ENCODE measurements at regions not wholly inside any gene's neighbourhood (a gene's known extent, or its start where the extent isn't known, plus 50 kb on each side); places are given as distances from the start of the nearest gene placed in this dataset.
"Not testable (repeated sequence)": the region's sequence is repeated elsewhere in the genome, so short reads cannot be mapped to it uniquely, and the experiment has no call there.

- no peak for DNase-seq
Measured at GRCh38 chr2:180692322-180692721, 288.1 kb upstream of the UBE2E3 start.

- DNase-seq = not testable (repeated sequence)
Measured at GRCh38 chr2:180691855-180692223, 288.6 kb upstream of the UBE2E3 start.

GRCh38 chr2:180691186-180691854 lies 289.1 kb upstream of the UBE2E3 start:
- DNase-seq = not testable (repeated sequence)

- DNase-seq = no peak
Measured at GRCh38 chr2:180690611-180691010, 289.8 kb upstream of the UBE2E3 start.

GRCh38 chr2:180682871-180683270 lies 297.5 kb upstream of the UBE2E3 start:
- DNase-seq = no peak

GRCh38 chr2:180679693-180680092 lies 300.7 kb upstream of the UBE2E3 start:
- peak; percentile 17 for DNase-seq

- no peak for DNase-seq
Measured at GRCh38 chr2:180678625-180678972, 301.8 kb upstream of the UBE2E3 start.

DNA sequence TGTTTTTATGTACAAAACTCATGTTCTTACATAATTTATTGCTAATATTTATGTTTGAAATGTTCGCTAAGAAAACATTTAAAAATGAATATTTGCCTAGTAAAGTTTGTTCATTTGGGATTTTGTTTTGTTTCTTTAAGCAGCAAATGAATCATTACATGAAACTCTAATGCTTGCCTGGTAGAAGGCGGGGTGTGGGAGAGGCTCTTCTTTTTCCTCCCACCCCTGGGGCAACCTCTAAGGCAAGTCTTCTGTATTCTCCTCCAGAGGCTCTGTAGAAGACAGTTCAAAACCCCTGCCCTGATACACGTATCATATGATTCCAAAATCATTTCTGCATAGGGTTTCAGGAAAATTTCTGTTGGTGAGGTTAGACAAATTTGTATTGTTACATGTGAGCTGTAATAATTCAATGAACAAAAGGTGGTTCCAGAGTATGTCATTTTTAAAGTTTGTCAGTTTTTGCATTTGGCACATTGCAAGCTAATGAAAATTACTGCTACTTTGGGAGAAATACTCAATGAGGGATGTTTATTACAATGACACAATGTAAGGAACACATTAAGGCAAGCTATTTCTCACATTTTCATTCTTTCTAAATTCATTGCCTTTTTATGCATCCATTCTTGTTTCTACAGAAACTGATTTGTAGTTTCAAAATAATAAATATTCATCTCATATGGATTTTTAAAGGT lies 302.3 kb upstream of the UBE2E3 start:
- DNase-seq = no peak

GRCh38 chr2:180677200-180677599 lies 303.2 kb upstream of the UBE2E3 start:
- DNase-seq = no peak

GRCh38 chr2:180676520-180677025 lies 303.8 kb upstream of the UBE2E3 start:
- peak; percentile 63 for DNase-seq

DNA sequence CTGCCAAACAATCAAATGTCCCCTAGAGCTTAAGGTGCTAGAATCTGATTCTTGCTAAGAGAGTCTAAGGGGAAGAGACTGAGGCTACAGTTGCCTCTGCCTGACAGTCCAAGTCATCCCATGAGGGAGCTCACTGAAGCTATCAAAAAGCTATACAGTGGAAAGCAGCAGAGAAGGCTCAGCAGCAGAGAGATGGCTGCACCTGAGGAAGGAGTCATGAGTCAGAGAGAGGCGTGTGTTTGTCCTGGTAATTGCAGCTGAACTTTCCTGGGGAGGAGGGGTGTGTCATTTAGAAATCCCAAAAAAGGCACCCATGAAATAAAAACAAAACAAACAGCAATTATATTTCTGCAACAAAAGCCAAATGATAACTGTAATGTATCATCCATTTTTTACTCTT lies 305.2 kb upstream of the UBE2E3 start:
- DNase-seq = no peak

DNA sequence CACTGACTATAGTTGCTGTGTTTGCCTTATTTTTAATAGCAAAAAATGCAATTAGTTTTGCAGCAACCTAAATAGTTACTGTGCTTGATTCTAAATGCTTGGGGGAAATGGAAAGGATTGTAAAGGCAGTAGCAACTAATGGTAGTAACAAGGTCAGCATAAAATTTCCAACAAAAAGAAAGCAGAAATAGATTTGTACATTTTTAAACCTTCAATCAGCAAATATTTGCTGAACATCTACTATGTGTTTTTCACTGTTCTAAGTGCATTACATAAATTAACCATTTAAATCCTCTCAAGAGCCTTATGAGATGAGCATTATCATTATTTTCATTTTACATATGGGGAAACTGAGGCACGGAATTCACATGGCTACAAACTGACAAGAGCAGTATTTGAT lies 308.0 kb upstream of the UBE2E3 start:
- no peak for DNase-seq

DNA sequence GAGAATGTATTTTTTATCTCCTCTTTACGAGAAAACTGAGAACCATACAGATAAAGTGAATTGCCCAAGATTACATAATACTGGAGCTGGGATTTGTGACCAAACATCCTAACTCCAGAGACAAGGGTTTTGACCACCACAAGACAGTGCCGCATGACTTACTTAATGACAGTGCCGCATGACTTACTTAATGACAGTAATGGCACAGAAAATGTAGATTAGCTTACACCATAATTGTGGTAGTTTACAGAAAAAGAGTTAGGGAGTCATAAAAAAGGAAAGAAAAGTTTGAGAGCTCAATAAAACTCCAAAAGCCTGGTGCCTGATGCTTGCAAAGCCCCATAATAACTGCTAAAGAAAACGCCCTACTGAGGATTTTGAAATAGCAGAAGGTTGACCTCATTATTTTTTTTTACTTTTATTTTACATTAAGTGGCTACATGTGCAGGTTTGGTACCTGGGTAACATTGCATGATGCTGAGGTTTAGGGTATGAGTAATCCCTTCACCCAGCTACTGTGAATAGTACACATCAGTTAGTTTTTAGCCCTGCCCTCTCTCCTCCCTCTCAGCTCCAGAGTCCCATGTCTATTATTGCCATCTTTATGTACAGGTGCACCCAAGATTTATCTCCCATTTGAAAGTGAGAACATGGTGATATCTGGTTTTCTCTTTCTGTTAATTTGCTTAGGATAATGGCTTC lies 310.0 kb upstream of the UBE2E3 start:
- DNase-seq = no peak

GRCh38 chr2:180669016-180669415 lies 311.4 kb upstream of the UBE2E3 start:
- no peak for DNase-seq

DNA sequence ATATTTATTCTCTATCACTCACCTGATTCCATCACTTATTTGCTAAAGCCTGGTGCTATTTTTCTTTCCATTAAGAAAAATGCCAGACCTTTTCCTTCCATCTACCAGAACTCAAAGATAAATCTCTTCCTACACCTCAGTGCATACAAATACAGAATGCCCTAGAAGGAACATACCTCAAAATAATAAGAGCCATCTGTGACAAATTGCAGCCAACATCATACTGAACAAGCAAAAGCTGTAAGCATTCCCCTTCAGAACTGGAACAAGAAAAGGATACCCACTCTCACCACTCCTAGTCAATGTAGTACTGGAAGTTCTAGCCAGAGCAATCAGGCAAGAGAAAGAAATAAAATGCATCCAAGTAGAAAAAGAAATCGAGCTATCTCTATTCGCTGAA lies 315.9 kb upstream of the UBE2E3 start:
- DNase-seq = peak; percentile 28

DNA sequence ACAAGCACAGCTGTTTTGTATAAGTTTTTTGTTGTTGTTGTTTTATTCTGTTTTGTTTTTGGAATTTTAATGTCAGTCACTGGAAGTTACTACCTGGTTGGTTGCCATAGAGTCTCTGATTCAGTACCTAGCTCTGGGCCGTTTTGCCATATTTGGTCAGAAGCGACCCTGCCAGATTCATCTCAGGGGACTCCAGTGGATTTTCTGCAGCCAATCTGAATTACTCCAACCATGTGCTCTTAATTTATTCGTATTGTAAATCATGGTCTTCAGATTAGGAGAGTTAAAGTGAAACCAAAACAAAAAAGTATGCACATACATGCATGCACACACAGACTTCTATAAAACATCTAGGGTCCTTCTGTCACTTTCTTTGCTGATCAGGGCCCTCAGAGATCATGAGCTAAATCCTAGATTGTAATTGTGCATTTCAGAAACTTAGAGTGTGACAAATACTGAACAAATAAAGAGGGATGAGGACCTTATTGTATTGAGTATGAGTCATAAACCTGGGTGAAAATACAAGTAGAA lies 317.4 kb upstream of the UBE2E3 start:
- DNase-seq = peak; percentile 43

- DNase-seq = no peak
Measured at GRCh38 chr2:180662521-180662920, 317.9 kb upstream of the UBE2E3 start.

DNA sequence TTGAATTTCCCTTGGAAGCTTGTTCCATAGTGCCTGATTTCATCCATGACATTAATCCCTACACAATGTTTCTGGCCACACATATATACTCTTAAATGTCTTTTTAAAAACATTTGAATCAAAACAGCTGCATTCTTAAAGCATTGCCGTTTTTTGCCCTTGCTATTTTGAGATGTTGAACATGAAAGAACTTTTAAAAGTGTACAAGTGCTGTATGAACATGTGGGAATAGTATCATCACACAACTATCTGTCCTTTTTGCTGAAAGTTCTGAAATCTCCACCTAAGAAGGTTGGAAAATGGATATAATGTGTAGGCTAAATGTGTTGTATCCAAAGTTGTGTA lies 318.7 kb upstream of the UBE2E3 start:
- no peak for DNase-seq

DNA sequence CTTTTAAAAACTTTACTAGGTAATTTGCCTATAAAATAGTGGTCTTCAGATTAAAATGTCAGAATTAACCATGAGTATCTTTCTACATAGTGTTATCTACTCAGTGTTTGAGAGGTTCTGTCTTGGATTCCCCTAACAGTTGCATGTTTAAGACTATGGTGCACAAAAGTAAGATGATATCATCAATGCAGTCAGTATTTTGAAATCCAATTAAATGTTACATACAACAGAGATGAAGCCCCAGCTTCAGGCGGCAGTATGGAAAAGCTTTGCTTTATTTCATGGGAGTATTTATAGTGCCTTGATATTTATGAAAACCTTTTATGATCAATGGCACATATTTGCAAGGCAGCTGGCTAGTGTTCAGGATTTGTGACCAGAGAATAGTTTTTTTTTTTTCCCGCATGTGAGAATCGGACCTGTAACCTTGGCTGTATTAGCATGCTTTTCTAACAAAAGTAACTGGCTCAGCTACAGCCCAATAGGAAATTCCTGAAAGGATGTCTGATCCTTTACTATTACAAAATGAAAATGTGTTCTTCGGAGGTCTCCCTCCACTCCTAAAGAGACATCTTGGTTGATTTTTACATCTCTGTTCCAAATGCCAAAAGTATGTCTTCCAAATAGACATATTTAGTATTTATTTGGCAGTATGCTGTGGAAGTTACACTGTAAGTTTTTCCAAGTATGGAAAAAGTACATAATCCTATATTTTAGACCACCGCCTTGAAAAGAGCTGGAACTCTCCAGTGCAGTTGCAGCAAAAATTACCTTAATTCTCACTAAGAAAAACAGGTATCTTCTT lies 319.3 kb upstream of the UBE2E3 start:
- no peak for DNase-seq

- DNase-seq = no peak
Measured at GRCh38 chr2:180660207-180660606, 320.2 kb upstream of the UBE2E3 start.

GRCh38 chr2:180657054-180657453 lies 323.4 kb upstream of the UBE2E3 start:
- DNase-seq = no peak

DNA sequence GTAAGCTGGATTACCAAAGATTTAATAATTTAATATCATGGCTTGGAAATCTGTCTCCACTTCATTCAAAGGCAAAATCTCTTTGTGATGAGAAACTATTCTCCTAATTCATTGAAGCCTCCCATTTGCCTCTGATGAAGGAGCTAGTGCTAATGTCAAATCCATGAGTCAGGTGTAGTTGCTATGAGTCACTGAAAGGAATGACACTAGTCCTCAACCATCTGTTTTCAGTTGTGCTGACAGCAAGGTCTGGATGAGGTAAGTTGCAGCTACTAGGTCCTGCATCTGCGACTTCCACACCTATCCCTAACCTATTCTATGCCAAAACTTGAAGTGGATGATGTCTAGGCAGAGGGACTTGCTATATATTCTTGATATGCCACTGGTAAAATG lies 324.0 kb upstream of the UBE2E3 start:
- DNase-seq = no peak

- no peak for DNase-seq
Measured at GRCh38 chr2:180655842-180656454, 324.5 kb upstream of the UBE2E3 start.
